SU-DHL-6 (cell line): ENCODE measurements at regions not wholly inside any gene's neighbourhood (a gene's known extent, or its start where the extent isn't known, plus 50 kb on each side); places are given as distances from the start of the nearest gene placed in this dataset.

Source experiments
- H2AFZ ChIP-seq: fragments of 200-600 bp; sonication (generic); 2 replicates; pipeline ENCODE4 v1.6.1; 2014; ENCODE audit warnings: low read depth, mild to moderate bottlenecking, moderate library complexity, mixed read lengths, antibody characterized with exemption, low read length; ENCODE audit not compliant: severe bottlenecking
- H3F3A ChIP-seq: fragments of 200-600 bp; shearing (Covaris generic); 2 replicates; pipeline ENCODE4 v1.6.0; 2016; ENCODE audit warnings: antibody characterized with exemption, mild to moderate bottlenecking; ENCODE audit not compliant: insufficient read depth
- H3K27ac ChIP-seq: fragments of 200-600 bp; sonication (generic); 2 replicates; pipeline ENCODE4 v1.5.1; 2016; ENCODE audit warnings: low read depth, mild to moderate bottlenecking, low read length, moderate library complexity, mixed read lengths
- H3K27me3 ChIP-seq: fragments of 200-600 bp; sonication (generic), shearing (Covaris generic); 2 replicates; pipeline ENCODE4 v1.6.0; 2014; ENCODE audit warnings: mild to moderate bottlenecking, low read length
- H3K36me3 ChIP-seq: fragments of 200-600 bp; sonication (generic); 2 replicates; pipeline ENCODE4 v1.6.1; 2014; ENCODE audit warnings: mild to moderate bottlenecking, low read length, mixed read lengths
- H3K4me2 ChIP-seq: fragments of 300-600, 200-600 bp; shearing (Covaris generic), sonication (generic); 2 replicates; pipeline ENCODE4 v1.6.0; 2014; ENCODE audit warnings: low read length, low read depth, mild to moderate bottlenecking; ENCODE audit not compliant: poor library complexity, severe bottlenecking
- H3K4me3 ChIP-seq: fragments of 200-600 bp; sonication (generic); 2 replicates; pipeline ENCODE4 v1.5.1; 2014; ENCODE audit warnings: antibody characterized with exemption, low read length, mild to moderate bottlenecking, mixed read lengths; ENCODE audit not compliant: insufficient read depth, poor library complexity, severe bottlenecking
- H3K79me2 ChIP-seq: fragments of 200-600 bp; sonication (generic); 2 replicates; pipeline ENCODE4 v1.6.1; 2014; ENCODE audit warnings: mild to moderate bottlenecking, low read length, moderate library complexity; ENCODE audit not compliant: insufficient read depth
- H3K9ac ChIP-seq: fragments of 200-600 bp; sonication (generic); 2 replicates; pipeline ENCODE4 v1.7.0; 2014; ENCODE audit warnings: mild to moderate bottlenecking, low read length
- H3K9me2 ChIP-seq: fragments of 200-600 bp; sonication (generic); replicated peaks from 2 replicates; pipeline ENCODE4 v1.6.1; 2014; ENCODE audit warnings: low read length; ENCODE audit not compliant: insufficient read depth
- H3K9me3 ChIP-seq: fragments of 200-600 bp; sonication (generic); 2 replicates; pipeline ENCODE4 v1.6.1; 2014; ENCODE audit warnings: low read length, mixed read lengths; ENCODE audit not compliant: insufficient read depth
- H4K20me1 ChIP-seq: fragments of 200-600 bp; sonication (generic); 2 replicates; pipeline ENCODE4 v1.6.1; 2014; ENCODE audit warnings: low read depth, mild to moderate bottlenecking, antibody characterized with exemption, low read length, moderate library complexity, mixed read lengths
- EZH2phosphoT487 ChIP-seq: fragments of 200-600 bp; sonication (generic), shearing (Covaris generic); conservative IDR thresholded peaks from 2 replicates; pipeline ENCODE4 v1.6.1; 2018; ENCODE audit warnings: mild to moderate bottlenecking, antibody characterized with exemption, low read length, moderate library complexity, mixed read lengths
- TF ChIP-seq, protein P1 (sequence below): fragments of 200-600 bp; sonication (generic); IDR thresholded peaks from one replicate; pipeline ENCODE4 v1.5.1; 2017; ENCODE audit warnings: antibody characterized with exemption, mild to moderate bottlenecking, low read length, moderate library complexity; ENCODE audit not compliant: insufficient read depth, poor library complexity, severe bottlenecking

DNA sequence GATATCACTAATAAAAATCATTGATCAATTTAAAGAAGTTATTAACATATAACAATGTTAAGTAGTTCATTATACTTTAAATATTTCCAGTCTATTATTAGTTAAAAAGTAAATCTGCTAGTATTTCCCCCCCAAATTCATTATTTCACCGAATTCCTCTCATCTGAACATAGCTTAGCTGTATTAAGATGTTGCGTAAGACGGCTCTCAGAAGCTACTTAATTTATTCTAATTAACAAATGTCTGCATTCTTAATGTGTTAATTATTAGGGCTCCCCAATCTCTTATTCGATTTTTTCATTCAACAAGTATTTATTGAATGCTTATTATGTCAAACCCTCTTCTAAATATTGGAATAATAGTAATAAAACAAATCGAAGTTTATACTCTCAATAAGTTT is 290.7 kb downstream of the TRIML1 start:
- Histone ChIP-seq H3K9me3 (no peaks in the 10 kb centered on the region), H4K20me1 (no peaks in the 10 kb centered on the region), H3K36me3 (no peaks in the 10 kb centered on the region), H3K4me2 (no peak overlapping the region), H3K79me2 (no peaks in the 10 kb centered on the region), H3F3A (no peaks in the 10 kb centered on the region), H2AFZ (no peak overlapping the region), H3K4me3 (no peak overlapping the region), H3K27ac (no peak overlapping the region), H3K27me3 (no peaks in the 10 kb centered on the region), H3K9ac (no peak overlapping the region), H3K9me2 (no peaks in the 10 kb centered on the region)
- no peak for TF ChIP-seq EZH2phosphoT487
- TF ChIP-seq, protein P1, sequence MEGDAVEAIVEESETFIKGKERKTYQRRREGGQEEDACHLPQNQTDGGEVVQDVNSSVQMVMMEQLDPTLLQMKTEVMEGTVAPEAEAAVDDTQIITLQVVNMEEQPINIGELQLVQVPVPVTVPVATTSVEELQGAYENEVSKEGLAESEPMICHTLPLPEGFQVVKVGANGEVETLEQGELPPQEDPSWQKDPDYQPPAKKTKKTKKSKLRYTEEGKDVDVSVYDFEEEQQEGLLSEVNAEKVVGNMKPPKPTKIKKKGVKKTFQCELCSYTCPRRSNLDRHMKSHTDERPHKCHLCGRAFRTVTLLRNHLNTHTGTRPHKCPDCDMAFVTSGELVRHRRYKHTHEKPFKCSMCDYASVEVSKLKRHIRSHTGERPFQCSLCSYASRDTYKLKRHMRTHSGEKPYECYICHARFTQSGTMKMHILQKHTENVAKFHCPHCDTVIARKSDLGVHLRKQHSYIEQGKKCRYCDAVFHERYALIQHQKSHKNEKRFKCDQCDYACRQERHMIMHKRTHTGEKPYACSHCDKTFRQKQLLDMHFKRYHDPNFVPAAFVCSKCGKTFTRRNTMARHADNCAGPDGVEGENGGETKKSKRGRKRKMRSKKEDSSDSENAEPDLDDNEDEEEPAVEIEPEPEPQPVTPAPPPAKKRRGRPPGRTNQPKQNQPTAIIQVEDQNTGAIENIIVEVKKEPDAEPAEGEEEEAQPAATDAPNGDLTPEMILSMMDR, result no peak

DNA sequence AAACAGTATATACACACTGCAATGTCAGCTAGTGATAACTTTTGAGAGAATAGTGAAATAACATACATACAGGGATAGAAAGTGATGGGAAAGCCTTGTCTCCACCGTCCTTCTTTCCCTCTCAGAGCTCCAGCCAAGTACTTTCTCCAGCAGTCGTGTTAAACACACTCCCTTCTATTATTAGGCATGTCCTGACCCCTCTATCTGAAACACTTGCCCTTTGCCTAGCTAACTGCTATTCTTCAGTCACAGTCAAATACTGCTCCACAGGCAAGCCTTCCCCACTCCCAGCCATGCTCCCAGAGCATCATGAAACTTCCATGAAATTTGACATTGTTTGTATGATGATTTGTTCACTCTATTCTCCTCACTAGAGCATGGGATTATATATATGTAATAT is 291.1 kb downstream of the TRIML1 start:
- no peak overlapping the region for H2AFZ ChIP-seq
- no peaks in the 10 kb centered on the region for H3K9me3 ChIP-seq
- H3K4me3 ChIP-seq, result no peak overlapping the region
- H3K79me2 ChIP-seq, result no peaks in the 10 kb centered on the region
- no peak overlapping the region for H3K9ac ChIP-seq
- no peaks in the 10 kb centered on the region for H3K27me3 ChIP-seq
- H3K4me2 ChIP-seq, result no peak overlapping the region
- TF ChIP-seq, protein P1, result no peak
- TF ChIP-seq EZH2phosphoT487, result no peak
- H4K20me1 ChIP-seq, result no peaks in the 10 kb centered on the region
- H3K27ac ChIP-seq, result no peak overlapping the region
- no peaks in the 10 kb centered on the region for H3K9me2 ChIP-seq
- no peaks in the 10 kb centered on the region for H3F3A ChIP-seq
- no peaks in the 10 kb centered on the region for H3K36me3 ChIP-seq

DNA sequence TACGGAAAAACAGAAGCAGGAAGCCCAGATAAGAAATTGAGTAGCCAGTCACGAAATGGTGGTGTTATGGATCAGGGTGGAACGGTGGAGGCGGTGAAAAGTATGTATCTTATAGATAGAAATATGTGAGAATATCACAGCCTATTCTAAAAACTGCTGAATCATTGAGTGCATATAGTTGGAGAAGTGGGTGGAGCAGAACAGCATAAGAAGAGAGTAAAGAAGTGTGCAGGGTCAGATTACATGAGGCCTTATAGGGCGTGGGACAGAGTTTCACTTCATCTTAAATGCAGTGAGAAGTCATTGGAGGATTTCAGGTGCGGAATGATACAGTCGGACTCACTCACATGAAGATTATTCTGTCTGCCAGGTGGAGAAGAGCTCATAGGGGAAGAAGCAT is 293.1 kb downstream of the TRIML1 start:
- Histone ChIP-seq H3K4me3 (no peak overlapping the region), H3K9ac (no peak overlapping the region), H3K27me3 (no peaks in the 10 kb centered on the region), H3K9me2 (no peaks in the 10 kb centered on the region), H4K20me1 (no peaks in the 10 kb centered on the region), H3F3A (no peaks in the 10 kb centered on the region), H3K4me2 (no peak overlapping the region), H3K27ac (no peak overlapping the region), H3K36me3 (no peaks in the 10 kb centered on the region), H2AFZ (no peak overlapping the region), H3K9me3 (no peaks in the 10 kb centered on the region), H3K79me2 (no peaks in the 10 kb centered on the region)
- TF ChIP-seq EZH2phosphoT487, result no peak
- TF ChIP-seq, protein P1, result no peak
